IMR-90 (cell line): ENCODE measurements at regions not wholly inside any gene's neighbourhood (a gene's known extent, or its start where the extent isn't known, plus 50 kb on each side); places are given as distances from the start of the nearest gene placed in this dataset.

ENCODE experiments used
- BHLHE40 ChIP-seq: fragments of 150-350 bp; IDR thresholded peaks from 2 replicates; pipeline ENCODE4 v1.6.1; 2016; ENCODE audit warnings: mild to moderate bottlenecking, low read depth, low read length
- CEBPB ChIP-seq: IDR thresholded peaks from 2 replicates; pipeline ENCODE4 v1.6.1; 2012; ENCODE audit warnings: low read depth, low read length, improper control_type of control experiment
- CHD1 ChIP-seq: IDR thresholded peaks from 2 replicates; pipeline ENCODE4 v1.6.1; 2012; ENCODE audit warnings: low read depth, low read length, improper control_type of control experiment
- CTCF ChIP-seq: conservative IDR thresholded peaks from 2 replicates; pipeline ENCODE4 v1.5.1; 2012; ENCODE audit warnings: mild to moderate bottlenecking, low read depth, low read length, improper control_type of control experiment
- ELK1 ChIP-seq: fragments of 150-350 bp; IDR thresholded peaks from 2 replicates; pipeline ENCODE4 v1.6.1; 2016; ENCODE audit warnings: low read depth, mild to moderate bottlenecking, low read length, moderate library complexity, borderline replicate concordance
- FOS ChIP-seq: fragments of 150-350 bp; IDR thresholded peaks from 2 replicates; pipeline ENCODE4 v1.6.1; 2016; ENCODE audit warnings: low read depth, low read length
- NFE2L2 ChIP-seq: fragments of 150-350 bp; IDR thresholded peaks from 2 replicates; pipeline ENCODE4 v1.6.1; 2016; ENCODE audit warnings: low read depth, mild to moderate bottlenecking, low read length
- POLR2A ChIP-seq: IDR thresholded peaks from 2 replicates; pipeline ENCODE4 v1.6.1; 2012; ENCODE audit warnings: mild to moderate bottlenecking, low read depth, low read length
- RAD21 ChIP-seq: IDR thresholded peaks from 2 replicates; pipeline ENCODE4 v1.6.1; 2012; ENCODE audit warnings: low read length, improper control_type of control experiment
- RFX5 ChIP-seq: IDR thresholded peaks from 2 replicates; pipeline ENCODE4 v1.8.0; 2012; ENCODE audit warnings: low read depth, mild to moderate bottlenecking, low read length, moderate library complexity
- SMC3 ChIP-seq: fragments of 150-350 bp; IDR thresholded peaks from 2 replicates; pipeline ENCODE4 v1.6.1; 2016; ENCODE audit warnings: low read depth, mild to moderate bottlenecking, antibody characterized with exemption, low read length, moderate library complexity
- USF2 ChIP-seq: fragments of 150-350 bp; IDR thresholded peaks from 2 replicates; pipeline ENCODE4 v1.6.1; 2017; ENCODE audit warnings: mild to moderate bottlenecking, antibody characterized with exemption, low read length, low read depth

- TF ChIP-seq CEBPB (no peak), CTCF (no peak), POLR2A (no peak), ELK1 (no peak), BHLHE40 (no peak), RAD21 (no peak), RFX5 (no peak), SMC3 (no peak), FOS (no peak), NFE2L2 (no peak), CHD1 (no peak), USF2 (no peak)
Observed at GRCh38 chr14:40098468-40098867, 666.2 kb upstream of the FBXO33 start.
